ENCODE measurements at regions not wholly inside any gene's neighbourhood (a gene's known extent, or its start where the extent isn't known, plus 50 kb on each side); places are given as distances from the start of the nearest gene placed in this dataset.

- ChIA-PET POLR2A (no interaction called here), CTCF (no interaction called here)
- Histone ChIP-seq H3K4me3 (ENCODE audit: low read depth, low read length) (no peak overlapping the region), H3K27me3 (ENCODE audit: control insufficient read depth, insufficient read depth, low read length) (no peaks in the 10 kb centered on the region), H3K9me3 (ENCODE audit: control insufficient read depth, insufficient read depth, low read length) (no peaks in the 10 kb centered on the region), H3K27ac (ENCODE audit: low read depth, low read length) (no peak overlapping the region)
- TF ChIP-seq, protein P1, sequence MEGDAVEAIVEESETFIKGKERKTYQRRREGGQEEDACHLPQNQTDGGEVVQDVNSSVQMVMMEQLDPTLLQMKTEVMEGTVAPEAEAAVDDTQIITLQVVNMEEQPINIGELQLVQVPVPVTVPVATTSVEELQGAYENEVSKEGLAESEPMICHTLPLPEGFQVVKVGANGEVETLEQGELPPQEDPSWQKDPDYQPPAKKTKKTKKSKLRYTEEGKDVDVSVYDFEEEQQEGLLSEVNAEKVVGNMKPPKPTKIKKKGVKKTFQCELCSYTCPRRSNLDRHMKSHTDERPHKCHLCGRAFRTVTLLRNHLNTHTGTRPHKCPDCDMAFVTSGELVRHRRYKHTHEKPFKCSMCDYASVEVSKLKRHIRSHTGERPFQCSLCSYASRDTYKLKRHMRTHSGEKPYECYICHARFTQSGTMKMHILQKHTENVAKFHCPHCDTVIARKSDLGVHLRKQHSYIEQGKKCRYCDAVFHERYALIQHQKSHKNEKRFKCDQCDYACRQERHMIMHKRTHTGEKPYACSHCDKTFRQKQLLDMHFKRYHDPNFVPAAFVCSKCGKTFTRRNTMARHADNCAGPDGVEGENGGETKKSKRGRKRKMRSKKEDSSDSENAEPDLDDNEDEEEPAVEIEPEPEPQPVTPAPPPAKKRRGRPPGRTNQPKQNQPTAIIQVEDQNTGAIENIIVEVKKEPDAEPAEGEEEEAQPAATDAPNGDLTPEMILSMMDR (IDR thresholded peaks at IDR 0.05; ENCODE audit: low read depth, low read length): no peak
- no peak for DNase-seq (ENCODE audit: low read depth, low spot score)
Observed at GRCh38 chr2:143835481-143835880, 684.4 kb downstream of the ZEB2 start.

- no peak overlapping the region for H3K4me3 ChIP-seq (ENCODE audit: low read depth, low read length)
- no peaks in the 10 kb centered on the region for H3K9me3 ChIP-seq (ENCODE audit: control insufficient read depth, insufficient read depth, low read length)
- DNase-seq (ENCODE audit: low read depth, low spot score): no peak
- CTCF ChIA-PET: no interaction called here
- TF ChIP-seq, protein P1 (IDR thresholded peaks at IDR 0.05; ENCODE audit: low read depth, low read length): no peak
- no peaks in the 10 kb centered on the region for H3K27me3 ChIP-seq (ENCODE audit: control insufficient read depth, insufficient read depth, low read length)
- POLR2A ChIA-PET: no interaction called here
- H3K27ac ChIP-seq (ENCODE audit: low read depth, low read length): no peak overlapping the region
Observed at GRCh38 chr2:143833015-143833660, 686.8 kb downstream of the ZEB2 start.

DNA sequence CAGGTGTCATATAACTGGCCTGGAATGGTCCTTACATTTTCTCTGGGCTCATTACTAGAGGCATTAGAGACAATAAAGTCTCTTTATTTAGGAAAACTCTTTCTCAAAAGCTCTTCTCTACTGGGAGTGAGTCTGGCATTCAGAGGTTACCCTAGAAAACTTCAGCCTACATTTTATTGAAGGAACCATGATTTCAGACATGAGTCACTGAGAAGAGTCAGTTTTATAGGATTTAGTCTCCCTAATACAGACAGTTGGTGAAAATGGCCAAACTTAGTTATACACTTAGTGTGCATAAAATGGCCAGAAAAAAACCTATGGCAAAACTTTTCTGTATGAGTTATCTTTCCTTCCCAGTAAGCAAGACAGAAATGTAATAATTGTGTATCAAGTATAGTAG is 689.4 kb downstream of the ZEB2 start:
- Histone ChIP-seq H3K27ac (ENCODE audit: low read depth, low read length) (no peak overlapping the region), H3K27me3 (ENCODE audit: control insufficient read depth, insufficient read depth, low read length) (no peaks in the 10 kb centered on the region), H3K4me3 (ENCODE audit: low read depth, low read length) (no peak overlapping the region), H3K9me3 (ENCODE audit: control insufficient read depth, insufficient read depth, low read length) (no peaks in the 10 kb centered on the region)
- TF ChIP-seq, protein P1 (IDR thresholded peaks at IDR 0.05; ENCODE audit: low read depth, low read length): no peak
- DNase-seq (ENCODE audit: low read depth, low spot score): no peak
- CTCF ChIA-PET: no interaction called here
- POLR2A ChIA-PET: no interaction called here

GRCh38 chr2:143828763-143829537 is 691.0 kb downstream of the ZEB2 start:
- Histone ChIP-seq H3K27ac (ENCODE audit: low read depth, low read length) (no peak overlapping the region), H3K27me3 (ENCODE audit: control insufficient read depth, insufficient read depth, low read length) (no peaks in the 10 kb centered on the region), H3K9me3 (ENCODE audit: control insufficient read depth, insufficient read depth, low read length) (no peaks in the 10 kb centered on the region), H3K4me3 (ENCODE audit: low read depth, low read length) (no peak overlapping the region)
- no peak for DNase-seq (ENCODE audit: low read depth, low spot score)
- TF ChIP-seq, protein P1 (IDR thresholded peaks at IDR 0.05; ENCODE audit: low read depth, low read length): no peak
- ChIA-PET CTCF (no interaction called here), POLR2A (no interaction called here)

DNA sequence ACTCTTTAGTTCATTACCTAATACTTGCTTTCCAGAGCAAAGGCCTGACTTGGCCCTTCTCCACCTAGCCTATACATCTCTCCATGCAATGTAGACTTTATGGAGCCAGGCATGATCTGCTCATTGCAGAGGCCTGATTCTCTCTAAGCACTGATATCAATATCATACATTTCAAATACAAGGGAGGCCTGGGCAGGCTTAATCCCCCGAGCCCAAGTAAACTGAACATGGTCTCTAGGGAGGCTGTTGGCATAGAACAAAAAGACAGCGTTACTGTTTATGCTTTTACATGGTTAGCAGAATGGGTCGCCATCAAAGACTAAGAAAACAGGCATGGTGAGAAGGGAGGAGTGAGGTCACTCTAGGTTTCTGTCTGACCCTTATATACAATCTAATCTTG is 695.1 kb downstream of the ZEB2 start:
- TF ChIP-seq, protein P1 (IDR thresholded peaks at IDR 0.05; ENCODE audit: low read depth, low read length): no peak
- CTCF ChIA-PET: no interaction called here
- no peak for DNase-seq (ENCODE audit: low read depth, low spot score)
- H3K27me3 ChIP-seq (ENCODE audit: control insufficient read depth, insufficient read depth, low read length): no peaks in the 10 kb centered on the region
- H3K27ac ChIP-seq (ENCODE audit: low read depth, low read length): no peak overlapping the region
- POLR2A ChIA-PET: no interaction called here
- H3K9me3 ChIP-seq (ENCODE audit: control insufficient read depth, insufficient read depth, low read length): no peaks in the 10 kb centered on the region
- no peak overlapping the region for H3K4me3 ChIP-seq (ENCODE audit: low read depth, low read length)
